Sigmoid colon (tissue), 6 donors: ENCODE measurements at regions not wholly inside any gene's neighbourhood (a gene's known extent, or its start where the extent isn't known, plus 50 kb on each side); places are given as distances from the start of the nearest gene placed in this dataset.

Experiments
- DNase-seq: peaks from one replicate; pipeline ENCODE4 v3.0.0-alpha.2; 2019
- H3K27ac ChIP-seq, 4 donors: fragments of 200-600 bp; sonication (generic); one replicate each; pipeline ENCODE4 v1.5.1; 2016 to 2019; ENCODE audit warnings: mild to moderate bottlenecking in 1 of 4
- H3K27me3 ChIP-seq, 3 donors: fragments of 200-600 bp; sonication (generic); one replicate each; pipeline ENCODE4 v1.5.1; 2019; ENCODE audit warnings: mild to moderate bottlenecking in 1 of 3
- H3K36me3 ChIP-seq, 4 donors: fragments of 200-600 bp; sonication (generic); one replicate each; pipeline ENCODE4 v1.5.1; 2016 to 2019
- H3K4me1 ChIP-seq, 4 donors: fragments of 200-600 bp; sonication (generic); one replicate each; pipeline ENCODE4 v1.5.1; 2017 to 2019
- H3K4me3 ChIP-seq, 4 donors: fragments of 200-600 bp; sonication (generic); one replicate each; pipeline ENCODE4 v1.5.1; 2017 to 2019; ENCODE audit warnings: mild to moderate bottlenecking in 2 of 4, moderate library complexity in 1 of 4
- H3K9me3 ChIP-seq, 4 donors: fragments of 200-600 bp in 3 of 4; sonication (generic) in 3 of 4; one replicate each; pipeline versions ENCODE4 v1.5.1 to v1.6.1; 2013 to 2019
- EP300 ChIP-seq, 4 donors: sonication (generic); formaldehyde crosslinking; IDR thresholded peaks; one replicate each; pipeline ENCODE4 v1.6.1; 2017; ENCODE audit warnings: antibody characterized with exemption in 4 of 4
- POLR2A ChIP-seq, 2 donors: fragments of 450-650 bp; IDR thresholded peaks; one replicate each; pipeline ENCODE4 v1.6.1; 2016; ENCODE audit warnings: antibody characterized with exemption in 2 of 2, mild to moderate bottlenecking in 2 of 2, moderate library complexity in 2 of 2
- POLR2AphosphoS5 ChIP-seq, 4 donors: sonication (generic); formaldehyde crosslinking; IDR thresholded peaks; one replicate each; pipeline ENCODE4 v1.6.1; 2017; ENCODE audit warnings: antibody characterized with exemption in 4 of 4
- WGBS, 2 donors: extraction: QIAGEN DNeasy Blood & Tissue Kit; methylation state at CpG; one replicate each; pipeline ENCODE4 v1.1.7; 2013; 5-methylcytosine and 5-hydroxymethylcytosine counted together
- intact Hi-C: fragments of 100-400 bp; cut with DNase I; formaldehyde crosslinking; loops from one replicate; pipeline ENCODE4 v1.15.1; 2023
- TF ChIP-seq, protein P1 (sequence below), 4 experiments: fragments of 450-650 bp in 3 of 4; fragments of 200-600 bp in 1 of 4; IDR thresholded peaks; one replicate each; pipeline ENCODE4 v1.5.1; 2016 to 2019; ENCODE audit warnings: antibody characterized with exemption in 4 of 4, mild to moderate bottlenecking in 3 of 4, moderate library complexity in 2 of 4
- donor health status: healthy with polysubstance abuse.
- donor health status: healthy.

DNA sequence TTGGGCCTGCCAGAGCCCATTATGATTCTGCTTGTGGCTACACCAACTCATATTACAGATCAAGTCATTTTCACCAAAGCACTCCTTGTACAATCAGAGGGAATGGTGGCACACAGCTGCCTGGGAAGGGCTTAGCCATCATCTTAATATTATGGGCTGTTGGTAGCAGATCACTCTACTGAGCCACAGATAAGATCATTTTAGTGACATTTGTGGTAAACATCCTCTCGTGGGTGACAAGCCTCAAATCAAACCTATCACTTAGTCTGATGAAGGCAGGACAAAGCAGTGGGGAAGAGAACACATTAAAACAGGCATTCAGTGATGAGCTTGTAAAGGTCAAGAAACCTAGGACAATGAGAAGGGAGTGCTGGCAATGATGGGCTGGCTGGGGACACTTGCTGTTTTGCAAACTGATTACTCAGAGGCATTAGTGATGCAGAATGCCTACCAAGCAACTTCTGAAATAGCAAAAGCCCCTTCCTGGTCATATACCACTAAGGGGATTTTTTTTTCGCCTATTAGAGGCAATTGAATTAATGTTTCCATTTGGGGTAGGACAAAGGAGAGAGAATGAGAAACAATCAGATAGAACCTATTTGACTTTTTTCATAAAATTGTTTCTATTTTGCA lies 137.5 kb upstream of the WDR11 start:
- H3K9me3 ChIP-seq, result no peaks in the 10 kb centered on the region
- no peaks in the 10 kb centered on the region for H3K4me1 ChIP-seq
- no peaks in the 10 kb centered on the region for H3K36me3 ChIP-seq
- DNase-seq, result no peak
- WGBS, 2 donors, result 41 to 49% methylated on average over 2 of the region's 2 CpGs
- no peak overlapping the region for H3K27ac ChIP-seq
- intact Hi-C loops, result no loop called here
- TF ChIP-seq POLR2AphosphoS5 (IDR thresholded peaks at IDR 0.05) (no peak), POLR2A (IDR thresholded peaks at IDR 0.05) (no peak), EP300 (IDR thresholded peaks at IDR 0.05) (no peak)
- TF ChIP-seq, protein P1, sequence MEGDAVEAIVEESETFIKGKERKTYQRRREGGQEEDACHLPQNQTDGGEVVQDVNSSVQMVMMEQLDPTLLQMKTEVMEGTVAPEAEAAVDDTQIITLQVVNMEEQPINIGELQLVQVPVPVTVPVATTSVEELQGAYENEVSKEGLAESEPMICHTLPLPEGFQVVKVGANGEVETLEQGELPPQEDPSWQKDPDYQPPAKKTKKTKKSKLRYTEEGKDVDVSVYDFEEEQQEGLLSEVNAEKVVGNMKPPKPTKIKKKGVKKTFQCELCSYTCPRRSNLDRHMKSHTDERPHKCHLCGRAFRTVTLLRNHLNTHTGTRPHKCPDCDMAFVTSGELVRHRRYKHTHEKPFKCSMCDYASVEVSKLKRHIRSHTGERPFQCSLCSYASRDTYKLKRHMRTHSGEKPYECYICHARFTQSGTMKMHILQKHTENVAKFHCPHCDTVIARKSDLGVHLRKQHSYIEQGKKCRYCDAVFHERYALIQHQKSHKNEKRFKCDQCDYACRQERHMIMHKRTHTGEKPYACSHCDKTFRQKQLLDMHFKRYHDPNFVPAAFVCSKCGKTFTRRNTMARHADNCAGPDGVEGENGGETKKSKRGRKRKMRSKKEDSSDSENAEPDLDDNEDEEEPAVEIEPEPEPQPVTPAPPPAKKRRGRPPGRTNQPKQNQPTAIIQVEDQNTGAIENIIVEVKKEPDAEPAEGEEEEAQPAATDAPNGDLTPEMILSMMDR (IDR thresholded peaks at IDR 0.05), result no peak
- no peak overlapping the region for H3K4me3 ChIP-seq
- peaks cover 0 to 5% (median 0%) of the 10 kb centered on the region in 3 donors for H3K27me3 ChIP-seq

DNA sequence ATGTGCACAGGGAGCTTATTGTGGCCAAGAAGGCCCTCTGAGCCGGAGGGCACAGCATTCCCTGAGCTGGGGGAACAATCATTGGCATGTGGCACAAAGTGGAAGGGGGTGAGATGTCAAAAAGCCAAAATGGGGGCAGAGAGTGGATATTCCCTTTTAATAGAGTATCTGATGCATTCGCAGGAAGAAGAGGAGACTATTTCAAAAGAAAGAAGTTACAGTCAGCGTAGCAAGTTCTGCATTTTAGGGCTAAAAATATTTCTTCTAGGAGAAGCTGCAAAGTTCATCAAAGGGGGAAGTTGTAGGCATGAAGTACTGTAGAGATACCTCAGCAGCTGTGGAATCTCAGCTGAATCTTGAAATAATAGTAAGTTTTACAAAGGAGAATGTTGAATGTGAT lies 136.0 kb upstream of the WDR11 start:
- H3K4me1 ChIP-seq, result no peaks in the 10 kb centered on the region
- no peaks in the 10 kb centered on the region for H3K36me3 ChIP-seq
- no peak overlapping the region for H3K4me3 ChIP-seq
- H3K27ac ChIP-seq, result no peak overlapping the region
- TF ChIP-seq EP300 (IDR thresholded peaks at IDR 0.05) (no peak), POLR2A (IDR thresholded peaks at IDR 0.05) (no peak), POLR2AphosphoS5 (IDR thresholded peaks at IDR 0.05) (no peak)
- TF ChIP-seq, protein P1 (IDR thresholded peaks at IDR 0.05), result no peak
- DNase-seq, result no peak
- 51 to 76% methylated on average over 3 of the region's 3 CpGs for WGBS, 2 donors
- H3K27me3 ChIP-seq, result peaks cover 0 to 5% (median 0%) of the 10 kb centered on the region in 3 donors
- no peaks in the 10 kb centered on the region for H3K9me3 ChIP-seq
- intact Hi-C loops, result no loop called here

DNA sequence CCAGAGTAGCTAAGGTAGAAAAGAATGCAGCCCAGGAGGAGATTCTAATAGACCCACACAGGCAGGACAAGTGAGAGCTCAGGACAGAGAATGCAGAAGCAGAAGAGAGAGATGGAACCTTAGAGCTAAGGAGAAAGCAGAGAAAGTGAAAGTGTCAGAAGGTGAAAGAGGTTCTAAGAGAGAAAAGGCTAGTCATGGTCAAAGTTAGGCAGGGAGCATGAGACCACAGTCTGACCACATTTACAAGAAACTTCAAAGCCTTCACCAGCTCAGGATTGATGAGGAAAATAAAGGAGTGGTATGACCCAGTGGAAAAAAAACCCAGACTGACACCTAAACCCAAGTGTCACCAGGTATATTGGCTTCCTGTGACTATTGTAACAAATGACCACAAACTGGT lies 131.8 kb upstream of the WDR11 start:
- TF ChIP-seq, protein P1 (IDR thresholded peaks at IDR 0.05), result no peak
- Histone ChIP-seq H3K4me1 (no peaks in the 10 kb centered on the region), H3K9me3 (no peaks in the 10 kb centered on the region), H3K27ac (no peak overlapping the region), H3K36me3 (no peaks in the 10 kb centered on the region), H3K27me3 (no peaks in the 10 kb centered on the region), H3K4me3 (no peak overlapping the region)
- intact Hi-C loops, result no loop called here
- DNase-seq, result no peak

DNA sequence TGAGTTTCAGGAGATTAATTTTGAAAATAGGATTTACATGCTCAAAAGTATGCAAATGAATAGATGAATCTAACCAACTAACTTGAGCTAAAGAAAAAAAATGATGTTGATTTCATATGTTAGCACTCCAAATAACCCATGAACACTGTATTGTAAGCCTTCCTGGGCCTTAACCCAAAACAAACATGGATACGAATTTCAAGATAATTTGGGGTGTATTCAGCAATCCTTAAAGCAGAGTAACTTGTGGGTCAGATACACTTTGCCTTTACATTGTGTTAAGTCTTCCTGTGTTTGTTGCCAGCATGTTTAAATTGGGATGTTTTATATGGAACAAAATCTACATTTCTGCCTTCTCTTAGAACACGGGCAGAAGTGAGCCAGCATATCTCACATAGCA lies 124.2 kb upstream of the WDR11 start:
- no peak overlapping the region for H3K27ac ChIP-seq
- no peaks in the 10 kb centered on the region for H3K36me3 ChIP-seq
- intact Hi-C loops, result no loop called here
- H3K4me3 ChIP-seq, result no peak overlapping the region
- H3K27me3 ChIP-seq, result no peaks in the 10 kb centered on the region
- H3K4me1 ChIP-seq, result no peaks in the 10 kb centered on the region
- DNase-seq, result no peak
- TF ChIP-seq, protein P1 (IDR thresholded peaks at IDR 0.05), result no peak
- TF ChIP-seq EP300 (IDR thresholded peaks at IDR 0.05) (no peak), POLR2AphosphoS5 (IDR thresholded peaks at IDR 0.05) (no peak), POLR2A (IDR thresholded peaks at IDR 0.05) (no peak)
- no peaks in the 10 kb centered on the region for H3K9me3 ChIP-seq
- 18 to 65% methylated on average over 2 of the region's 2 CpGs for WGBS, 2 donors

DNA sequence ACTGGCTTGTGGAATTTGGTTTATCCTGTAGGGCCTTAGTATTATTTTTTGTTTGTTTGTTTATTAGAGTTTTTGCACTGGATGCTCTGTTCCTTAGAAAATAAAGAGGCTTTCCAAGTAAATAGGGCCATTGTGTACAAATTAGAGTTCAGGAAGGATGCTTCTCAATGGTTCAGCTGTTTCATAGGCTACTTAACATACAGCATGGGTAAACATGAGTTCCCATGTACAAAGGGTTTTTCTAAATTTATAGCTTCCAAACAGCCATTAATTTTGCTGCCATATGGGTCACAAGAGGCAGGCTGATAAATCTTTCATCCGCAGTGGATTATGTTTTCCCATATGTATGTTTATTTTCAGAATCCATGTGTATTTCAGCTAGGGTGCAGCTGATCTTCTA lies 121.6 kb upstream of the WDR11 start:
- Histone ChIP-seq H3K4me3 (no peak overlapping the region), H3K9me3 (no peaks in the 10 kb centered on the region), H3K4me1 (no peaks in the 10 kb centered on the region), H3K27ac (no peak overlapping the region), H3K27me3 (no peaks in the 10 kb centered on the region), H3K36me3 (no peaks in the 10 kb centered on the region)
- WGBS, 2 donors, result 69 to 71% methylated on average over 1 of the region's 1 CpG
- intact Hi-C loops, result no loop called here
- DNase-seq, result no peak
- TF ChIP-seq POLR2AphosphoS5 (IDR thresholded peaks at IDR 0.05) (no peak), POLR2A (IDR thresholded peaks at IDR 0.05) (no peak), EP300 (IDR thresholded peaks at IDR 0.05) (no peak)
- TF ChIP-seq, protein P1 (IDR thresholded peaks at IDR 0.05), result no peak
